Neural progenitor cell (in vitro differentiated cells): ENCODE measurements at regions not wholly inside any gene's neighbourhood (a gene's known extent, or its start where the extent isn't known, plus 50 kb on each side); places are given as distances from the start of the nearest gene placed in this dataset.

ENCODE experiments used
- DNase-seq: peaks from one replicate; pipeline ENCODE4 v3.0.0-alpha.2; 2016; ENCODE audit warnings: low spot score
- H2AFZ ChIP-seq: fragments of 200-600 bp; sonication (generic); replicated peaks from 2 replicates; pipeline ENCODE4 v1.6.1; 2016; ENCODE audit warnings: antibody characterized with exemption
- H3F3A ChIP-seq: fragments of 200-600 bp; sonication (generic); 2 replicates; pipeline ENCODE4 v1.6.1; 2016; ENCODE audit warnings: antibody characterized with exemption, low read depth
- H3K27ac ChIP-seq: fragments of 200-600 bp; sonication (generic); 2 replicates; pipeline ENCODE4 v1.5.1; 2016; ENCODE audit warnings: mild to moderate bottlenecking
- H3K27me3 ChIP-seq: fragments of 200-600 bp; sonication (generic); 2 replicates; pipeline ENCODE4 v1.6.1; 2016; ENCODE audit warnings: mild to moderate bottlenecking, moderate library complexity
- H3K36me3 ChIP-seq: fragments of 200-600 bp; sonication (generic); 2 replicates; pipeline ENCODE4 v1.5.1; 2016
- H3K4me1 ChIP-seq: fragments of 200-600 bp; sonication (generic); 2 replicates; pipeline ENCODE4 v1.6.1; 2016; ENCODE audit warnings: mixed run types
- H3K4me2 ChIP-seq: fragments of 200-600 bp; sonication (generic); 2 replicates; pipeline ENCODE4 v1.6.1; 2016
- H3K4me3 ChIP-seq: fragments of 200-600 bp; sonication (generic); 2 replicates; pipeline ENCODE4 v1.5.1; 2016
- H3K79me2 ChIP-seq: fragments of 200-600 bp; sonication (generic); 2 replicates; pipeline ENCODE4 v1.6.1; 2016; ENCODE audit warnings: low read depth
- H3K9ac ChIP-seq: fragments of 200-600 bp; sonication (generic); 2 replicates; pipeline ENCODE4 v1.6.1; 2016
- H3K9me3 ChIP-seq: fragments of 200-600 bp; sonication (generic); 2 replicates; pipeline ENCODE4 v1.5.1; 2016; ENCODE audit warnings: low read depth
- H4K20me1 ChIP-seq: fragments of 200-600 bp; sonication (generic); 2 replicates; pipeline ENCODE4 v1.6.1; 2016; ENCODE audit warnings: low read depth
- H3K27ac Mint-ChIP-seq: 3 replicates; pipeline ENCODE4 v1.8.0; 2021; ENCODE audit warnings: mixed read lengths
- H3K27me3 Mint-ChIP-seq: 2 replicates; pipeline ENCODE4 v1.8.0; 2022; ENCODE audit warnings: low read depth, mild to moderate bottlenecking, inconsistent platforms, moderate library complexity, mixed read lengths; ENCODE audit not compliant: insufficient read depth
- H3K36me3 Mint-ChIP-seq: 3 replicates; pipeline ENCODE4 v1.8.0; 2021; ENCODE audit warnings: mixed read lengths
- H3K4me1 Mint-ChIP-seq: 3 replicates; pipeline ENCODE4 v1.8.0; 2021; ENCODE audit warnings: mixed read lengths
- H3K4me3 Mint-ChIP-seq: 3 replicates; pipeline ENCODE4 v1.8.0; 2021; ENCODE audit warnings: mild to moderate bottlenecking, moderate library complexity, mixed read lengths
- H3K9me3 Mint-ChIP-seq: 3 replicates; pipeline ENCODE4 v1.8.0; 2020; ENCODE audit warnings: mixed read lengths
- CTCF ChIP-seq: fragments of 200-600 bp; sonication (generic); IDR thresholded peaks from 2 replicates; pipeline ENCODE4 v1.5.1; 2017; ENCODE audit warnings: antibody characterized with exemption, mild to moderate bottlenecking
- EZH2 ChIP-seq: fragments of 200-600 bp; sonication (generic); IDR thresholded peaks from 2 replicates; pipeline ENCODE4 v1.6.1; 2017; ENCODE audit warnings: antibody characterized with exemption, mild to moderate bottlenecking, moderate library complexity
- EZH2phosphoT487 ChIP-seq: fragments of 200-600 bp; sonication (generic); IDR thresholded peaks from 2 replicates; pipeline ENCODE4 v1.6.1; 2017; ENCODE audit warnings: antibody characterized with exemption

GRCh38 chrY:12358337-12358736, 342.7 kb upstream of the USP9Y start:
- Histone ChIP-seq H3F3A (no peaks in the 10 kb centered on the region), H3K36me3 (no peaks in the 10 kb centered on the region), H3K4me2 (no peak overlapping the region), H3K9ac (no peak overlapping the region), H3K4me1 (no peaks in the 10 kb centered on the region), H4K20me1 (no peaks in the 10 kb centered on the region), H3K9me3 (no peaks in the 10 kb centered on the region), H2AFZ (no peak overlapping the region), H3K4me3 (no peak overlapping the region), H3K27me3 (no peaks in the 10 kb centered on the region), H3K79me2 (no peaks in the 10 kb centered on the region), H3K27ac (no peak overlapping the region)
- no peaks in the 10 kb centered on the region for H3K36me3 Mint-ChIP-seq
- no peaks in the 10 kb centered on the region for H3K4me1 Mint-ChIP-seq
- TF ChIP-seq EZH2phosphoT487 (no peak), CTCF (no peak), EZH2 (no peak)
- H3K9me3 Mint-ChIP-seq, result no peaks in the 10 kb centered on the region
- H3K4me3 Mint-ChIP-seq, result no peak overlapping the region
- no peaks in the 10 kb centered on the region for H3K27me3 Mint-ChIP-seq
- DNase-seq, result no peak
- H3K27ac Mint-ChIP-seq, result no peak overlapping the region

GRCh38 chrY:12359867-12360266, 341.2 kb upstream of the USP9Y start:
- H3K4me3 Mint-ChIP-seq, result no peak overlapping the region
- Histone ChIP-seq H3F3A (no peaks in the 10 kb centered on the region), H2AFZ (no peak overlapping the region), H3K27ac (no peak overlapping the region), H4K20me1 (no peaks in the 10 kb centered on the region), H3K79me2 (no peaks in the 10 kb centered on the region), H3K36me3 (no peaks in the 10 kb centered on the region), H3K27me3 (no peaks in the 10 kb centered on the region), H3K4me1 (no peaks in the 10 kb centered on the region), H3K4me2 (no peak overlapping the region), H3K9me3 (no peaks in the 10 kb centered on the region), H3K9ac (no peak overlapping the region), H3K4me3 (no peak overlapping the region)
- no peak for DNase-seq
- no peak for TF ChIP-seq CTCF
- TF ChIP-seq EZH2, result no peak
- no peak for TF ChIP-seq EZH2phosphoT487
- no peaks in the 10 kb centered on the region for H3K4me1 Mint-ChIP-seq
- no peak overlapping the region for H3K27ac Mint-ChIP-seq
- H3K36me3 Mint-ChIP-seq, result no peaks in the 10 kb centered on the region
- no peaks in the 10 kb centered on the region for H3K9me3 Mint-ChIP-seq
- H3K27me3 Mint-ChIP-seq, result no peaks in the 10 kb centered on the region

- H3K4me3 ChIP-seq, result no peak overlapping the region
- H3K36me3 ChIP-seq, result no peaks in the 10 kb centered on the region
- no peaks in the 10 kb centered on the region for H3K4me1 ChIP-seq
- no peaks in the 10 kb centered on the region for H4K20me1 ChIP-seq
- no peaks in the 10 kb centered on the region for H3K4me1 Mint-ChIP-seq
- no peaks in the 10 kb centered on the region for H3K9me3 ChIP-seq
- no peak overlapping the region for H3K27ac ChIP-seq
- no peaks in the 10 kb centered on the region for H3K36me3 Mint-ChIP-seq
- TF ChIP-seq EZH2phosphoT487 (no peak), CTCF (no peak), EZH2 (no peak)
- H3F3A ChIP-seq, result no peaks in the 10 kb centered on the region
- H3K79me2 ChIP-seq, result no peaks in the 10 kb centered on the region
- no peaks in the 10 kb centered on the region for H3K9me3 Mint-ChIP-seq
- no peak overlapping the region for H3K4me3 Mint-ChIP-seq
- H3K27me3 Mint-ChIP-seq, result no peaks in the 10 kb centered on the region
- no peak for DNase-seq
- no peak overlapping the region for H3K4me2 ChIP-seq
- H2AFZ ChIP-seq, result no peak overlapping the region
- no peak overlapping the region for H3K9ac ChIP-seq
- no peaks in the 10 kb centered on the region for H3K27me3 ChIP-seq
- H3K27ac Mint-ChIP-seq, result no peak overlapping the region
Measured at GRCh38 chrY:12360496-12360895, 340.5 kb upstream of the USP9Y start.
